ENCODE measurements at regions not wholly inside any gene's neighbourhood (a gene's known extent, or its start where the extent isn't known, plus 50 kb on each side); places are given as distances from the start of the nearest gene placed in this dataset.

DNA sequence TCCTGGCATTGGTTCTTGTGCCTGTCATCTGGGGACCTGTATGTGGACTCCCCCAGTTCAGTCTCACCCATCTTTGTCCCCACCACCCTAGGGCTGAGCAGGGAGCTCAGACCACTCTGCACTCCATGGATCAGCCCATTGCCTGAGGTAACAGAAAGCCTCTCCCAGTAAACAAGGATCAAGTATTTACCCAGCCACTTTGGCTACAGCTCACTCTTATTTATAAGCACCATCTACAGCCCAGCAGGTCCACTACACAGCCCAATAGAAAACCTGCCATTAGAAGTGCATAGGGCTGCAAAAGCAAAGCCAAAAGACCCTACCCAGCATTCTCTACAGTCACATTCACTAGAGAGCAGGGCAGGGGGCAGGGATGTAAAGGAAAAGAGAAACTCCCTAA is 335.0 kb upstream of the SYNCRIP start:
- TF ChIP-seq EZH2 (IDR thresholded peaks at IDR 0.05; ENCODE audit: low read length, missing control alignments), result no peak
- TF ChIP-seq, protein P1, sequence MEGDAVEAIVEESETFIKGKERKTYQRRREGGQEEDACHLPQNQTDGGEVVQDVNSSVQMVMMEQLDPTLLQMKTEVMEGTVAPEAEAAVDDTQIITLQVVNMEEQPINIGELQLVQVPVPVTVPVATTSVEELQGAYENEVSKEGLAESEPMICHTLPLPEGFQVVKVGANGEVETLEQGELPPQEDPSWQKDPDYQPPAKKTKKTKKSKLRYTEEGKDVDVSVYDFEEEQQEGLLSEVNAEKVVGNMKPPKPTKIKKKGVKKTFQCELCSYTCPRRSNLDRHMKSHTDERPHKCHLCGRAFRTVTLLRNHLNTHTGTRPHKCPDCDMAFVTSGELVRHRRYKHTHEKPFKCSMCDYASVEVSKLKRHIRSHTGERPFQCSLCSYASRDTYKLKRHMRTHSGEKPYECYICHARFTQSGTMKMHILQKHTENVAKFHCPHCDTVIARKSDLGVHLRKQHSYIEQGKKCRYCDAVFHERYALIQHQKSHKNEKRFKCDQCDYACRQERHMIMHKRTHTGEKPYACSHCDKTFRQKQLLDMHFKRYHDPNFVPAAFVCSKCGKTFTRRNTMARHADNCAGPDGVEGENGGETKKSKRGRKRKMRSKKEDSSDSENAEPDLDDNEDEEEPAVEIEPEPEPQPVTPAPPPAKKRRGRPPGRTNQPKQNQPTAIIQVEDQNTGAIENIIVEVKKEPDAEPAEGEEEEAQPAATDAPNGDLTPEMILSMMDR (conservative IDR thresholded peaks at IDR 0.05 in 1 of 2, IDR thresholded peaks at IDR 0.05 in 1 of 2; ENCODE audit: low read depth in 1 of 2, low read length in 2 of 2), result no peak
- no peak overlapping the region for H3K9ac ChIP-seq (ENCODE audit: insufficient read depth, low read length)
- H4K20me1 ChIP-seq (ENCODE audit: control insufficient read depth, extremely low read depth, insufficient read depth, low read length), result no peaks in the 10 kb centered on the region
- no peak overlapping the region for H3K4me3 ChIP-seq (replicated peaks in 1 of 4; ENCODE audit: control extremely low read depth in 1 of 4, insufficient read depth in 1 of 4, low read depth in 3 of 4, low read length in 4 of 4)
- no peak overlapping the region for H3K27ac ChIP-seq (ENCODE audit: insufficient read depth, low read length)
- no peak for DNase-seq (ENCODE audit: low read depth in 2 of 2)
- H2AFZ ChIP-seq (ENCODE audit: low read length), result no peak overlapping the region
- H3K4me1 ChIP-seq (ENCODE audit: control insufficient read depth, extremely low read depth, insufficient read depth, low read length), result no peaks in the 10 kb centered on the region
- H3K36me3 ChIP-seq (ENCODE audit: control insufficient read depth, insufficient read depth, low read length), result no peaks in the 10 kb centered on the region
- no peaks in the 10 kb centered on the region for H3K79me2 ChIP-seq (ENCODE audit: control insufficient read depth, insufficient read depth, low read length)
- no peak overlapping the region for H3K4me2 ChIP-seq (ENCODE audit: extremely low read depth, insufficient read depth, low read length)
- H3K9me3 ChIP-seq (ENCODE audit: control insufficient read depth, insufficient read depth, low read depth, low read length), result no peaks in the 10 kb centered on the region
- H3K27me3 ChIP-seq (ENCODE audit: control insufficient read depth, insufficient read depth, low read length), result no peaks in the 10 kb centered on the region

- H3K4me3 ChIP-seq (replicated peaks in 1 of 4; ENCODE audit: control extremely low read depth in 1 of 4, insufficient read depth in 1 of 4, low read depth in 3 of 4, low read length in 4 of 4), result no peak overlapping the region
- TF ChIP-seq, protein P1 (conservative IDR thresholded peaks at IDR 0.05 in 1 of 2, IDR thresholded peaks at IDR 0.05 in 1 of 2; ENCODE audit: low read depth in 1 of 2, low read length in 2 of 2), result no peak
- no peak for TF ChIP-seq EZH2 (IDR thresholded peaks at IDR 0.05; ENCODE audit: low read length, missing control alignments)
- no peak overlapping the region for H3K4me2 ChIP-seq (ENCODE audit: extremely low read depth, insufficient read depth, low read length)
- H2AFZ ChIP-seq (ENCODE audit: low read length), result no peak overlapping the region
- H3K79me2 ChIP-seq (ENCODE audit: control insufficient read depth, insufficient read depth, low read length), result no peaks in the 10 kb centered on the region
- H4K20me1 ChIP-seq (ENCODE audit: control insufficient read depth, extremely low read depth, insufficient read depth, low read length), result no peaks in the 10 kb centered on the region
- no peak overlapping the region for H3K9ac ChIP-seq (ENCODE audit: insufficient read depth, low read length)
- H3K4me1 ChIP-seq (ENCODE audit: control insufficient read depth, extremely low read depth, insufficient read depth, low read length), result no peaks in the 10 kb centered on the region
- no peak for DNase-seq (ENCODE audit: low read depth in 2 of 2)
- no peak overlapping the region for H3K27ac ChIP-seq (ENCODE audit: insufficient read depth, low read length)
- no peaks in the 10 kb centered on the region for H3K9me3 ChIP-seq (ENCODE audit: control insufficient read depth, insufficient read depth, low read depth, low read length)
- H3K27me3 ChIP-seq (ENCODE audit: control insufficient read depth, insufficient read depth, low read length), result no peaks in the 10 kb centered on the region
- no peaks in the 10 kb centered on the region for H3K36me3 ChIP-seq (ENCODE audit: control insufficient read depth, insufficient read depth, low read length)
Observed at GRCh38 chr6:85975957-85976356, 333.3 kb upstream of the SYNCRIP start.

DNA sequence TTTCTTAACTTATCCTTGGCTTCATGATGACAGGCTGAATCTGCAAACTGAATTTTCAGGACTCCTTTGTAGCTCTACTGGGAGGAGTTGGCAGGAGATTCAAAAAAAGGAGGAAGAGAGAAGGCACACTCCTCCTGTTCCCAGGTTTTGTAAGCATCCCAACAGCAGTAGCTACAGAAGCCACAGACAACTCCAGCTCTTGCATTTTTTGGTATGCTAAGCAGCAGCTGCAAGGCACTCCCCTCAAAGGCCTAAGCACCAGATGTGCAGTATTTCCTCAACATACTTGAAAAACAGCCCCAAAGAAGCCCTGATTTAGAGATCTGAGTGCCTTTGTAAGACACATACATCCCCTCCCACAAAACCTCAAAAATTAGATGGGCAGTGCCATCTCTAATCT is 328.6 kb upstream of the SYNCRIP start:
- Histone ChIP-seq H3K9me3 (ENCODE audit: control insufficient read depth, insufficient read depth, low read depth, low read length) (no peaks in the 10 kb centered on the region), H2AFZ (ENCODE audit: low read length) (no peak overlapping the region), H3K4me3 (replicated peaks in 1 of 4; ENCODE audit: control extremely low read depth in 1 of 4, insufficient read depth in 1 of 4, low read depth in 3 of 4, low read length in 4 of 4) (no peak overlapping the region), H3K4me2 (ENCODE audit: extremely low read depth, insufficient read depth, low read length) (no peak overlapping the region), H3K27ac (ENCODE audit: insufficient read depth, low read length) (no peak overlapping the region), H3K9ac (ENCODE audit: insufficient read depth, low read length) (no peak overlapping the region), H3K27me3 (ENCODE audit: control insufficient read depth, insufficient read depth, low read length) (no peaks in the 10 kb centered on the region), H3K36me3 (ENCODE audit: control insufficient read depth, insufficient read depth, low read length) (no peaks in the 10 kb centered on the region), H4K20me1 (ENCODE audit: control insufficient read depth, extremely low read depth, insufficient read depth, low read length) (no peaks in the 10 kb centered on the region), H3K79me2 (ENCODE audit: control insufficient read depth, insufficient read depth, low read length) (no peaks in the 10 kb centered on the region), H3K4me1 (ENCODE audit: control insufficient read depth, extremely low read depth, insufficient read depth, low read length) (no peaks in the 10 kb centered on the region)
- DNase-seq (ENCODE audit: low read depth in 2 of 2), result no peak
- TF ChIP-seq, protein P1 (conservative IDR thresholded peaks at IDR 0.05 in 1 of 2, IDR thresholded peaks at IDR 0.05 in 1 of 2; ENCODE audit: low read depth in 1 of 2, low read length in 2 of 2), result no peak
- no peak for TF ChIP-seq EZH2 (IDR thresholded peaks at IDR 0.05; ENCODE audit: low read length, missing control alignments)

Measured in fibroblast of lung (primary cell).